WTC11 (cell line): ENCODE measurements at regions not wholly inside any gene's neighbourhood (a gene's known extent, or its start where the extent isn't known, plus 50 kb on each side); places are given as distances from the start of the nearest gene placed in this dataset.

Experiments
- ZNF121 ChIP-seq: sonication (generic); formaldehyde crosslinking; IDR thresholded peaks from 2 replicates; pipeline ENCODE4 v1.8.0; 2023; ENCODE audit warnings: missing genetic modification reagents
- TF ChIP-seq, protein P1 (sequence below): fragments of 200-600 bp; IDR thresholded peaks from 2 replicates; pipeline ENCODE4 v1.8.0; 2022; ENCODE audit warnings: antibody characterized with exemption

DNA sequence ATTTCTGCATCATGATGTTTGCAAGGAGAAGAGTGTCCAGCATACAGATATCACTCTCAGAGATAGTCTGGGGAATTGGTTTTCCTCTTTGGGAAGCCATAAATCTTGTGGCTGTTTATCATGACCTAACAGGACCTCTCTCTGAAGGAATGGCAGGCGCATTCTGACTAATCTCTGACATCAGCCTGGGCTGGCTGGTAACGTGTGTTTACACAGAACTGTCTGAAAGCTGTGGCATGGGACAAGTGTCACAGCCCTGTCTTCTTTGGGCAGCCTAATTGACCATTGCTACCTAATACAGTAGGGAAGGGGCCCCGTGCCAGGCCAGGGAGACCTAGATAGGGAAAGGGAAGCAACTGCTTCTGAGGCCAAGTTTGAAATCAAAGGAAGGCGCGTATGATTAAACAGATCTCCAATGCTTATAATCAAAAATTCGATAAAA is 73.9 kb upstream of the CABCOCO1 start:
- TF ChIP-seq, protein P1, sequence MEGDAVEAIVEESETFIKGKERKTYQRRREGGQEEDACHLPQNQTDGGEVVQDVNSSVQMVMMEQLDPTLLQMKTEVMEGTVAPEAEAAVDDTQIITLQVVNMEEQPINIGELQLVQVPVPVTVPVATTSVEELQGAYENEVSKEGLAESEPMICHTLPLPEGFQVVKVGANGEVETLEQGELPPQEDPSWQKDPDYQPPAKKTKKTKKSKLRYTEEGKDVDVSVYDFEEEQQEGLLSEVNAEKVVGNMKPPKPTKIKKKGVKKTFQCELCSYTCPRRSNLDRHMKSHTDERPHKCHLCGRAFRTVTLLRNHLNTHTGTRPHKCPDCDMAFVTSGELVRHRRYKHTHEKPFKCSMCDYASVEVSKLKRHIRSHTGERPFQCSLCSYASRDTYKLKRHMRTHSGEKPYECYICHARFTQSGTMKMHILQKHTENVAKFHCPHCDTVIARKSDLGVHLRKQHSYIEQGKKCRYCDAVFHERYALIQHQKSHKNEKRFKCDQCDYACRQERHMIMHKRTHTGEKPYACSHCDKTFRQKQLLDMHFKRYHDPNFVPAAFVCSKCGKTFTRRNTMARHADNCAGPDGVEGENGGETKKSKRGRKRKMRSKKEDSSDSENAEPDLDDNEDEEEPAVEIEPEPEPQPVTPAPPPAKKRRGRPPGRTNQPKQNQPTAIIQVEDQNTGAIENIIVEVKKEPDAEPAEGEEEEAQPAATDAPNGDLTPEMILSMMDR, result no peak
- no peak for TF ChIP-seq ZNF121 (CRISPR knock-in tag)
